H1 (cell line): ENCODE measurements at regions not wholly inside any gene's neighbourhood (a gene's known extent, or its start where the extent isn't known, plus 50 kb on each side); places are given as distances from the start of the nearest gene placed in this dataset.

Experiments used
- CTCF ChIA-PET: fragments of 300-600 bp; sonication (Branson Sonifier 250); formaldehyde crosslinking; loops from one replicate; lab custom pipeline; 2021; ENCODE audit not compliant: partially characterized antibody; lab: Charles Lee
- POLR2A ChIA-PET: fragments of 300-600 bp; sonication (Branson Sonifier 250); formaldehyde crosslinking; loops from one replicate; lab custom pipeline; 2021; ENCODE audit warnings: inconsistent platforms; ENCODE audit not compliant: partially characterized antibody; lab: Charles Lee
- DNase-seq, 2 experiments: peaks; one replicate each; pipeline versions ENCODE4 v3.0.0 to v3.0.0-alpha.2; 2010 to 2022; ENCODE audit warnings: low spot score in 2 of 2, low read depth in 1 of 2, mixed read lengths in 1 of 2
- FAIRE-seq: peaks from 2 replicates; lab custom pipeline; 2011; peaks lifted over from hg19 to GRCh38; lab: Jason Lieb, UNC
- H2AFZ ChIP-seq: 2 replicates; pipeline ENCODE4 v1.8.1; 2012; ENCODE audit warnings: low read length, inconsistent platforms
- H2AK5ac ChIP-seq: 2 replicates; pipeline ENCODE4 v1.6.1; 2013; ENCODE audit warnings: low read depth, low read length
- H2BK120ac ChIP-seq: replicated peaks from 2 replicates; pipeline ENCODE3; 2013; ENCODE audit warnings: low read depth, low read length, inconsistent platforms
- H2BK12ac ChIP-seq: 2 replicates; pipeline ENCODE4 v1.6.1; 2013; ENCODE audit warnings: low read depth, low read length
- H2BK15ac ChIP-seq: 2 replicates; pipeline ENCODE4 v1.6.1; 2013; ENCODE audit warnings: low read length
- H2BK20ac ChIP-seq: 2 replicates; pipeline ENCODE4 v1.6.1; 2013; ENCODE audit warnings: low read length
- H2BK5ac ChIP-seq: 2 replicates; pipeline ENCODE4 v1.6.1; 2013; ENCODE audit warnings: low read depth, low read length
- H3K14ac ChIP-seq: 2 replicates; pipeline ENCODE4 v1.6.1; 2013; ENCODE audit warnings: inconsistent platforms; ENCODE audit not compliant: insufficient read length
- H3K18ac ChIP-seq: 2 replicates; pipeline ENCODE4 v1.6.1; 2013; ENCODE audit warnings: low read length; ENCODE audit errors: extremely low read depth
- H3K23ac ChIP-seq: 2 replicates; pipeline ENCODE4 v1.6.1; 2013; ENCODE audit warnings: inconsistent platforms; ENCODE audit not compliant: insufficient read length
- H3K23me2 ChIP-seq: 2 replicates; pipeline ENCODE4 v1.6.1; 2013; ENCODE audit warnings: low read depth, low read length
- H3K27ac ChIP-seq: 2 replicates; pipeline ENCODE4 v1.6.1; 2011; ENCODE audit warnings: low read depth, low read length, inconsistent platforms
- H3K27me3 ChIP-seq, 4 experiments: replicated peaks in 1 of 4; 1 replicate in 1 of 4; 2 replicates in 3 of 4; pipeline versions ENCODE4 v1.6.1 to v1.8.1; 2011 to 2013; ENCODE audit warnings: low read length in 3 of 4, mild to moderate bottlenecking in 3 of 4, inconsistent platforms in 2 of 4, mixed read lengths in 2 of 4, moderate library complexity in 1 of 4; ENCODE audit not compliant: control insufficient read depth in 3 of 4, insufficient read depth in 3 of 4; ENCODE audit errors: extremely low read depth in 1 of 4
- H3K36me3 ChIP-seq, 4 experiments: 2 replicates each; pipeline versions ENCODE4 v1.6.1 to v1.8.1; 2011 to 2013; ENCODE audit warnings: mild to moderate bottlenecking in 4 of 4, low read length in 3 of 4, moderate library complexity in 2 of 4, control low read depth in 1 of 4, inconsistent platforms in 1 of 4; ENCODE audit not compliant: insufficient read depth in 4 of 4, control insufficient read depth in 2 of 4
- H3K4ac ChIP-seq: replicated peaks from 2 replicates; pipeline ENCODE3; 2013; ENCODE audit warnings: low read length, low read depth, mixed read lengths, inconsistent platforms; ENCODE audit not compliant: insufficient read length
- H3K4me1 ChIP-seq, 4 experiments: replicated peaks in 1 of 4; 1 replicate in 1 of 4; 2 replicates in 3 of 4; pipeline versions ENCODE4 v1.6.1 to v1.8.1; 2011 to 2013; ENCODE audit warnings: low read length in 3 of 4, inconsistent platforms in 2 of 4, mixed read lengths in 1 of 4; ENCODE audit not compliant: insufficient read depth in 4 of 4, control insufficient read depth in 3 of 4
- H3K4me2 ChIP-seq, 2 experiments: 2 replicates each; pipeline versions ENCODE4 v1.6.1 to v1.8.1; 2011 to 2013; ENCODE audit warnings: low read depth in 2 of 2, low read length in 2 of 2, control low read depth in 1 of 2, inconsistent platforms in 1 of 2, mild to moderate bottlenecking in 1 of 2; ENCODE audit not compliant: insufficient read depth in 1 of 2
- H3K4me3 ChIP-seq, 4 experiments: fragments of 200-600, 300-600 bp in 1 of 4; sonication (generic), shearing (Covaris generic), sonication (Bioruptor Twin) in 1 of 4; 2 replicates each; pipeline versions ENCODE4 v1.5.1 to v1.8.1; 2011 to 2016; ENCODE audit warnings: low read length in 4 of 4, low read depth in 3 of 4, control low read depth in 2 of 4, inconsistent platforms in 2 of 4, mild to moderate bottlenecking in 2 of 4, mixed read lengths in 1 of 4, moderate library complexity in 1 of 4; ENCODE audit not compliant: insufficient read depth in 2 of 4; ENCODE audit errors: extremely low read depth in 1 of 4
- H3K56ac ChIP-seq: replicated peaks from 2 replicates; pipeline ENCODE3; 2013; ENCODE audit warnings: low read depth, mild to moderate bottlenecking, mixed read lengths, low read length, inconsistent platforms; ENCODE audit not compliant: insufficient read length
- H3K79me1 ChIP-seq: 2 replicates; pipeline ENCODE4 v1.6.1; 2013; ENCODE audit warnings: low read depth, low read length, control low read depth
- H3K79me2 ChIP-seq, 2 experiments: 2 replicates each; pipeline versions ENCODE4 v1.6.1 to v1.8.1; 2012 to 2013; ENCODE audit warnings: low read length in 2 of 2, mild to moderate bottlenecking in 2 of 2, inconsistent platforms in 1 of 2; ENCODE audit not compliant: insufficient read depth in 2 of 2, control insufficient read depth in 1 of 2
- H3K9ac ChIP-seq, 4 experiments: replicated peaks in 1 of 4; 1 replicate in 1 of 4; 2 replicates in 3 of 4; pipeline versions ENCODE4 v1.6.1 to v1.8.1; 2011 to 2013; ENCODE audit warnings: low read depth in 3 of 4, low read length in 3 of 4, control low read depth in 2 of 4, mild to moderate bottlenecking in 2 of 4, moderate library complexity in 2 of 4, inconsistent platforms in 1 of 4; ENCODE audit errors: extremely low read depth in 1 of 4
- H3K9me3 ChIP-seq, 2 experiments: 2 replicates each; pipeline versions ENCODE4 v1.6.1 to v1.8.1; 2012 to 2013; ENCODE audit warnings: mild to moderate bottlenecking in 2 of 2, moderate library complexity in 2 of 2, control low read depth in 1 of 2, inconsistent platforms in 1 of 2, low read depth in 1 of 2, low read length in 1 of 2, mixed read lengths in 1 of 2; ENCODE audit not compliant: insufficient read depth in 2 of 2
- H4K20me1 ChIP-seq, 2 experiments: replicated peaks in 1 of 2; 2 replicates each; pipeline versions ENCODE3 to v1.8.1; 2011 to 2013; ENCODE audit warnings: inconsistent platforms in 2 of 2, low read length in 2 of 2, mild to moderate bottlenecking in 1 of 2; ENCODE audit not compliant: insufficient read depth in 2 of 2, control insufficient read depth in 1 of 2
- H4K5ac ChIP-seq: 2 replicates; pipeline ENCODE4 v1.6.1; 2013; ENCODE audit warnings: low read length, low read depth, mixed read lengths, inconsistent platforms; ENCODE audit not compliant: insufficient read length
- H4K8ac ChIP-seq: 2 replicates; pipeline ENCODE4 v1.8.0; 2013; ENCODE audit warnings: mild to moderate bottlenecking, moderate library complexity, low read length, inconsistent platforms; ENCODE audit not compliant: insufficient read depth; ENCODE audit errors: extremely low read depth
- H4K91ac ChIP-seq: replicated peaks from 2 replicates; pipeline ENCODE3; 2013; ENCODE audit warnings: low read length, mixed read lengths, inconsistent platforms; ENCODE audit not compliant: insufficient read length
- SP1 ChIP-seq: IDR thresholded peaks from 2 replicates; pipeline ENCODE4 v1.6.1; 2011; ENCODE audit warnings: low read depth, low read length
- WGBS, 2 experiments: shearing (Covaris generic) in 1 of 2; methylation state at CpG; one replicate each; pipeline versions ENCODE4 v1.1.6 to v1.1.7; 2013 to 2015; ENCODE audit warnings: low lambda C conversion rate in 2 of 2, mixed read lengths in 2 of 2, inconsistent platforms in 1 of 2, low coverage in 1 of 2, missing lambda C conversion rate in 1 of 2; ENCODE audit not compliant: insufficient replicate concordance in 2 of 2, insufficient coverage in 1 of 2, insufficient read length in 1 of 2; ENCODE audit errors: extremely low coverage in 1 of 2, missing lambda C conversion rate in 1 of 2; 5-methylcytosine and 5-hydroxymethylcytosine counted together
- TF ChIP-seq, protein P1 (sequence below), 3 experiments: IDR thresholded peaks; 1 replicate in 2 of 3; 2 replicates in 1 of 3; pipeline versions ENCODE4 v1.5.1 to v1.6.1; 2011; ENCODE audit warnings: low read length in 3 of 3, mild to moderate bottlenecking in 3 of 3, inconsistent platforms in 2 of 3, low read depth in 1 of 3, moderate library complexity in 1 of 3; ENCODE audit not compliant: insufficient read depth in 1 of 3; ENCODE audit errors: control extremely low read depth in 1 of 3

DNA sequence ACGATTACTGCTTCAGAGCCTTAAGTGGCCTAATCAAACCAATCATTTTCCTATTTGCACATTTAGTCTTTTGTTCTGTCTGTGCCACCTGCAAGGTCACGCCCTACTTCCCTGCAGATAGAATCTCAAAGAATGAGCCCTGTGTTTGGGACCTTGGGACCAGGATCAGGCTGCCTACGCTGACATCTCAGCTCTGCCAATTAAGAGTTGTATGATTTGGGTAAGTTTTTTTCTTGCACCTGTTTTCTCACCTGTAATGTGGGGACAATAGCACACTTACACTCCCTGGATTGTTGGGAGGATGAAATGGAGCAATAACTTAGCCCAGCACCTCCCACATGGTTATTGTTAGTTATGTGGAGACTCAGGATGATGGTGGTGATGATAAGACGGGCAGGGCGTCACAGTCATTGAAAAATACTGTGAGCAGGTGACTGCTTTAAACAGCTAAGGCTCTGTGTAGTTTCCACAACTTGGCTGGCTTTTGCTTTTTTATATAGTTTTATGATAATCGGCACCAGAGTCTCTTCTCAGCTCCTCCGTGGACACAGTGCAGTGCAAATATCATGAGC is 155.0 kb downstream of the ADAMTS15 start:
- Histone ChIP-seq H3K9me3 (peaks cover 6% of the 10 kb centered on the region in 2 experiments; a peak in 3 of 4 replicates), H3K36me3 (no peaks in the 10 kb centered on the region), H2BK20ac (no peak overlapping the region), H2BK15ac (no peak overlapping the region), H3K4me2 (no peak overlapping the region), H3K4ac (no peak overlapping the region), H3K4me1 (peaks cover 0 to 21% (median 6%) of the 10 kb centered on the region in 4 experiments; a peak in 5 of 7 replicates), H3K14ac (no peak overlapping the region), H2BK12ac (no peak overlapping the region), H3K56ac (no peak overlapping the region), H2BK120ac (no peak overlapping the region), H3K4me3 (no peak overlapping the region), H3K79me2 (no peaks in the 10 kb centered on the region), H3K23me2 (no peaks in the 10 kb centered on the region), H2BK5ac (no peak overlapping the region), H4K20me1 (no peaks in the 10 kb centered on the region), H2AK5ac (no peak overlapping the region), H3K27me3 (no peaks in the 10 kb centered on the region), H4K5ac (no peak overlapping the region), H3K27ac (no peak overlapping the region), H4K91ac (no peak overlapping the region), H3K18ac (no peak overlapping the region), H4K8ac (no peak overlapping the region), H3K9ac (no peak overlapping the region), H3K23ac (no peak overlapping the region), H2AFZ (no peak overlapping the region), H3K79me1 (no peaks in the 10 kb centered on the region)
- DNase-seq (no peak), FAIRE-seq (no peak)
- ChIA-PET POLR2A (no interaction called here), CTCF (interaction anchor here (0.6 to 1.8 kb wide), 2 partner anchors 66 to 169 kb away, joined by 7 read pairs; no protein-coding TSS in a partner anchor)
- WGBS, 2 experiments, result 88% methylated on average over 7 of the region's 7 CpGs; no CpG with 5 or more reads in 1 of the 2 experiments
- TF ChIP-seq, protein P1, sequence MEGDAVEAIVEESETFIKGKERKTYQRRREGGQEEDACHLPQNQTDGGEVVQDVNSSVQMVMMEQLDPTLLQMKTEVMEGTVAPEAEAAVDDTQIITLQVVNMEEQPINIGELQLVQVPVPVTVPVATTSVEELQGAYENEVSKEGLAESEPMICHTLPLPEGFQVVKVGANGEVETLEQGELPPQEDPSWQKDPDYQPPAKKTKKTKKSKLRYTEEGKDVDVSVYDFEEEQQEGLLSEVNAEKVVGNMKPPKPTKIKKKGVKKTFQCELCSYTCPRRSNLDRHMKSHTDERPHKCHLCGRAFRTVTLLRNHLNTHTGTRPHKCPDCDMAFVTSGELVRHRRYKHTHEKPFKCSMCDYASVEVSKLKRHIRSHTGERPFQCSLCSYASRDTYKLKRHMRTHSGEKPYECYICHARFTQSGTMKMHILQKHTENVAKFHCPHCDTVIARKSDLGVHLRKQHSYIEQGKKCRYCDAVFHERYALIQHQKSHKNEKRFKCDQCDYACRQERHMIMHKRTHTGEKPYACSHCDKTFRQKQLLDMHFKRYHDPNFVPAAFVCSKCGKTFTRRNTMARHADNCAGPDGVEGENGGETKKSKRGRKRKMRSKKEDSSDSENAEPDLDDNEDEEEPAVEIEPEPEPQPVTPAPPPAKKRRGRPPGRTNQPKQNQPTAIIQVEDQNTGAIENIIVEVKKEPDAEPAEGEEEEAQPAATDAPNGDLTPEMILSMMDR (IDR thresholded peaks at IDR 0.05; ENCODE audit: control extremely low read depth in 1 of 3, insufficient read depth in 1 of 3, low read depth in 1 of 3, low read length in 3 of 3), result no peak
- TF ChIP-seq SP1, result no peak
